Activated CD8-positive, alpha-beta memory T cell treated with anti-CD3 and anti-CD28 coated beads for 1 hour (primary cell): ENCODE measurements at regions not wholly inside any gene's neighbourhood (a gene's known extent, or its start where the extent isn't known, plus 50 kb on each side); places are given as distances from the start of the nearest gene placed in this dataset.
"Not testable (repeated sequence)": the region's sequence is repeated elsewhere in the genome, so short reads cannot be mapped to it uniquely, and the experiment has no call there.

Source experiments
- DNase-seq, 2 donors: peaks; one replicate each; pipeline ENCODE4 v3.0.0-alpha.2; 2020; ENCODE audit warnings: low read depth in 1 of 2; ENCODE audit errors: extremely low read depth in 1 of 2

DNA sequence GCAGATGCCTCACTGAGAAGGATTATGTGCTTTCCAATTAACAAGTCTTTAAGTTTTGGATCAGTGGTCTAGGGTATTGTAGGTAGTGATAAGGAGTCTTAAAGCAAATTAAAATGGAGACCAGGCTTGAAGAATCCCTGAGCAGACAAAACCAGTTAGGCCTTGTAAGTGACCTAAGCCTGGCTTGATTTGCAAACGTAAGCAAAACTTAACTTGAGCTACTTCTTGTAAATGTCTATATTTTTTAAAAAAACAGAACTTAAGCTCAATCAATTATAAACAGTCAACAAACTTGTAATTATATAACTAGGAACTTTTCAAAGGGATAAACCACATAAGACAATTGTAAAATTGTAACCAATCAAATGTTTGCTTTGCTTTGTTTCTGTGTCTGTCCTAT is 72.7 kb upstream of the NALF2 start:
- DNase-seq = no peak

DNA sequence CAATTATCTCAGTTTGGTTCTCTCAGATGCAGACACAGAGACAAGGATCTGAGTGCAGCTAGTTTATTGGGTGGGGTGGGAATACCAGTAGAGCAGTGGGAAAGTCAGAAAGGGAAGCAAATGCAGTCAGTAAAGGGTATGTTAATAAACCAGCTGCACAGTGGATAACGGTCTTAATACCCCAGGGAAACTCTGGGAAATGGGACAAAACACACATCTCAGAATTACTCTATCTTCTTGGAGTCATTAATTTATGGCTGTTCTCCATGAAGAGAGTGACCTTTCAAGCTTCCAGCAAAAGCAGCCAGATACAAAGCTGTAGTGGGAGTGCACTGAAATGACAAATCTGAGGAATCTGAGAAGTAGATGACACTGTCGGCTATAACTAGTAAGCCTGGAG is 73.3 kb upstream of the NALF2 start:
- DNase-seq = no peak

DNA sequence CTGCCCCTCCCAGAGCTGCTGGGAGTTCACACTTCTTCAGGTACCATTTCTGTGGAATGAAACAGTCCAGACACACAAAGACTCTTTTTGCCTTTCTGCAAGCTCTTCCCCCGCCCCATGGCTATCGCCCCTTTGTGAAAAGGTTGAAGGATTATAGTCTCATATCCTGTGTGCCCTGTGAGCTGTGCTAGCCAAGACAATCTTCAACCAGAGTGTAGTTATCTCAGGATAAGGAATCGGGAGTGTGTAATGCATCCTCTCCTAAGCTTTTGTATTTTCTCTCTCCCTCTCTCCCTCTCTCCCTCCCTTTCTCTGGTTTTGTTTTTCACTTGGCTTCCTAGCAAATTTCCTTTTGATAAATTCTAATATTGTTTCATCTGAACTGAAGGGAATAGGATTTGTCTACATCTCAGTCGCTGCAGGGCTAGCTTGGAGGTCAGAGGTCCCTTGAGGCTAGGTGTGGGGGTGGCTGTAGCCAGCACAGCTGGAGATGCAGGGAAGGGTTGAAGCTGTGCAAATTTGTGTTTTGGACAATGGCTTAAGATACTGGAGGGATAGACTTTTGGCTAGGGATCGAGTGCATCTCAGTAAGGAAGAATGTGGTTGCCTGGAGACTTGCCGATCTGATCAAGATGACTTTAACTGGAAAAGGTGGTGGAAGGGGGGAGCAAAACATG is 74.6 kb upstream of the NALF2 start:
- no peak for DNase-seq

DNA sequence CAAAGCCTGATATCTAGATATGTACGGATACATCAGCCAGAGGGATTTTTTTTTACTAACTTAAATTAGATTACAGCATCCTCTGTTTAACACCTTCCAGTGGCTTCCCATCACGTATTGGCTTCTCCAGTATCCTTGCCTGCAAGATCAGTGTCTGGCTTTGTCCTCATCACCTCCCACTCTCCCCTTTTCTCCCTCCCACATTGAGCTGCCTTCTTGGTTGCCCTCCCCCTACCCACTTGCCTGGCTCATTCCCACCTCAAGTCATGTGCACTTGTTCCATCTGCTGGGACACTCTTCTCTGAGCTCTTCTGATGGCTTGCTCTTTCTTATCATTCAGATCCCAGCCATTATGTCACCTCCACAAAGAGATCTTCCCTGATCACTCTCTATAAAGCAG is 75.9 kb upstream of the NALF2 start:
- no peak for DNase-seq

DNA sequence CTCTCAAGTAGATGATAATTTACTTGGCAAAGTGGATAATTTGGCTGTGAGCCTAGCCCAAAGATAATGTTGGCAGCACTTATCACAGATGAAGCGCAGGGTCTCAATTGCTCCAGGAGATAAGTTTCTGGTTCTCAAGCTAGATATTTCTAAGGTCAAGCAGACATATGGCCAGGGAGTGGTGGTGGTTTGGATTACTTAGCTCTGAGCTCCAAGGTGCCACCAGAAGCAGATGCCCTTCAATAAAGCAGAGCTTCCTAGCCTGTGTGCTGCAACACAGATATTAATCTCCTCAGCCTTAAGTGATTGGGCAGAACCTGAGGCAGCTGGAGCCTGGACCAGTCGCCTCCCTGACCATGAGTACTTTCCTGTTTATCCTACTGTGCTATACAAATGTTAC is 79.2 kb upstream of the NALF2 start:
- no peak for DNase-seq

DNA sequence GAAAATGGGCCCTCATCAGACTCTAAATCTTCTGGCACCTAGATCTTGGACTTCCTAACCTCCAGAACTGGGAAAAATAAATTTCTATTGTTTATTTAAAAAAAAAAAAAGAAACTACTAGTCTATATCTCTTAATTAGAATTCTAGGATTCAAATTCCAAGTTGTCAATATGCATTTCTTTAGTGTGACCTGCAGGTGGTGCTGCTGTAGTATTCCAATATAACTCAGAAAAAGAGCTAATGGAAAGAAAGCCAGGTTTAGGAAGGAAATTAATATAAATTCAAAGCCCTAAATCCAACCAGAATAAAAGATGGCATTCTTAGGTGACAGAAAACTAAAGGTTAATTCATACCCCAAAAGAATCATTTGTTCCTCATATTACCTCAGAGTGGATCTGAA is 80.0 kb upstream of the NALF2 start:
- no peak for DNase-seq

DNA sequence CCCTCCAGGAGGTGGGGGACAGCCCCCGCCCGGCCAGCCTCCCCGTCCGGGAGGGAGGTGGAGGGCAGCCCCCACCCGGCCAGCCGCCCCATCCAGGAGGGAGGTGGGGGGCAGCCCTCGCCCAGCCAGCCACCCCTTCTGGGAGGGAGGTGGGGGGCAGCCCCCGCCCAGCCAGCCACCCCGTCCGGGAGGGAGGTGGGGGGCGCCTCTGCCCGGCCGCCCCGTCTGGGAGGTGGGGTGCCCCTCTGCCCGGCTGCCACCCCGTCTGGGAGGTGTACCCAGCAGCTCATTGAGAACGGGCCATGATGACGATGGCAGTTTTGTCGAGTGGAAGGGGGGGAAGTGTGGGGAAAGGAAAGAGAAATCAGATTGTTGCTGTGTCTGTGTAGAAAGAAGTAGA is 81.9 kb upstream of the NALF2 start:
- not testable (repeated sequence) for DNase-seq

DNA sequence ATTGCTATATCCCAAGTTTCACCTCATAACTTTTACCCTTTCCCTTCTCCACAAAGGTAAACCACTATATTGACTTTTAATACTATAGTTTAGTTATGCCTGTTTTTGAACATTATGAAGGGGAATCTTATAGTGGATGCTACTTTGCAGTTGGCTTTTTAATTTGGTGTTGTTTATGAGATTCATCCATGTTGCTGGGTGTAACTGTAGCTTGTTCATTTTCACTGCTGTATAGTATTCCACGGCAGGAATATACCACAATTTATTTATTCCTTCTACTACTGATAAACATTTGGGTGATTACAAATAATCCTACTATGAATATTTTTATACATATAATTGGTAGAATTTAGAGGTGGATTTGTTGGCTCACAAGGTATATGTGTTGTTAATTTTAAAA is 88.4 kb upstream of the NALF2 start:
- DNase-seq = no peak

DNA sequence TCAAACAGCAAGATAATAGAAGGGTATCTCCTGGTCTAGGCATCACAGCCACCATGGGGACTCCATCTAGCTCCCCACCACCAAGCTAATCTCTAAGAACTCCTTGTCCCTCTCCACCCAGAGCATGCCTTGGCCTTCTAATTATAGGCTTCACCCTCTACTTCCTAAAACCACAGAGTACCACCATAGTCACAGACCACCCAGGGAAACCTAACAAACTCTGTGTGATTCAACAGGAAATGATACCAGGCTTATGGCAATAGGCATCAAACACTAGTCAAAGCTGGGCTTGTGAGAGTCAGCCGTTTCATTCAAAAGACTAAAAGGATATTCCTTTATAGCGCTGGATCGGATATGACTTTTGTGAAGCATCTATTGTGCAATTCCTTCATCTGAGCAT is 91.5 kb upstream of the NALF2 start:
- no peak for DNase-seq

DNA sequence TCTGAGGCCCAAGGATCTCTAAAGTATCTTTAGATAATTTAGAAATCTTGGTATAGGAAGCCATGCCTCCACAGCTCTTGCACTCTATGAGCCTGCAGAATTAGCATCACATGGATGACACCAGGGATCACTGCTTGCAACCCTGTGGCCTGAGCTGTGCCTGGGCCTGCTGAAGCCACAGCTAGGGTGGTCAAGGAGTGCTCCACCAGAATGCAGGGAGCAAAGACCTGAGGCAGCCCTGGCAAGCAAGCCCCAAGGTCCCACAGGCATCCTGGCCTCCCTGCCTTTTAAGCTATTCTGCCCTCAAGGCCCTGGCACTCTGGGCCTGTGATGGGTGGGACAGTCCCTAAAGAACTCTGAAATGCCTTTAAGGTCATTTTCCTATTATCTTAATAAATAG is 105.2 kb upstream of the NALF2 start:
- DNase-seq = no peak

DNA sequence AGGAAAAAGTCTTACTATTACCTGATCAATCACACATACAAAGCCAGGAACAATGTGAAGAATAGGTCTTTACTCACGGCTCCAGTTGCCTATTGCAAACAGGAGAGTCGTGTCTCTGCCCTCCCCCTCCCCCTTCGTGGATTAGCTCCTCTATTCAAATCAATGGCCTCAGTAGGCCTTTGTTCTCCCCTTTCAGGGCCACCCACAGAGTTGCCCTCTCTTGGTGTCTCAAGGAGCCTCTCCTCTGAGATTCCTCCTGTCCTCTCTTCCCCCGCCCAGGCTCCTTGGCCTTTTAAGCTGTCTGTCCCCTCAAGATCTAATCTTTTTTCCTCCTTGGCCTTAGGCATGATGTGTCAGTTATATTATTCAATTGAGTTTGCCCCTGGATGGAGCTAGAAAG is 107.2 kb upstream of the NALF2 start:
- no peak for DNase-seq

DNA sequence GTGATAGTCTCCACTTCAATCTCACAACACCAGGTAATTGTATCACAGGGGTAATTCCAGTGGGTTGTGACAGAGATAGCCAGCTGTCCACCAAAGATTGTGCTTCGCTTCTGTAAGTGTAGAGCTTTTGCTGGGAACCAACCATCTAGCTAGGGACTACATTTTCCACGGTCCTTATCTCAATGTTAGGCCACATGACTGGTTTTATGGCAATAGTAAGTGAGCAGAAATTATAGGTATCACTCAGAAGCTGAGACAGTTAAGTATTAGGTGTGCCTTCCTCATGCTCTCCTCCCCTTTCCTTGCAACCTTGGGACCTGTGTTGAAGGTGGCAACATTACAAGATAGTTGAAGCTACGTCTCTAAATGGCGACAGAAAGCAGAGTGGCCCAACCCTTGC is 108.8 kb upstream of the NALF2 start:
- no peak for DNase-seq

DNA sequence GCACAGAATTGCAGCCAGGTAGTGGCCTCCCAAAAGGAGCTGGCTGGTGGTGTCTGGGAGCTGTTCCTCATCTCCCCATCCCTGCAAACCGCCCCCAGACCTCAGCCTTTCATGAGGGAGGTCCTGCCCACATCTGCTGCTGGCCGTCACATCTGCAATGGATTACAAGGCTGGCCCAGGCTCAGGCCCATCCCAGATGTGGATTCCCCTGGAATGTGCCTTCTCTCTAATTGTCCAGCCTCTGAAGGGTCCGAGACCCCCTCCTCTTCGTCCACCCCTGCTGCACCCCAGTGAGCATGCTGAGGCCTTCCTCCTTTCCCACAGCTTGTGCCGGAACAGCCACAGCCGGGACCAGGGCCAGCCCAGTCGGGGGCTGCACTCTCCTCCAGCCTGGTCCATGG is 115.0 kb upstream of the NALF2 start:
- no peak for DNase-seq

DNA sequence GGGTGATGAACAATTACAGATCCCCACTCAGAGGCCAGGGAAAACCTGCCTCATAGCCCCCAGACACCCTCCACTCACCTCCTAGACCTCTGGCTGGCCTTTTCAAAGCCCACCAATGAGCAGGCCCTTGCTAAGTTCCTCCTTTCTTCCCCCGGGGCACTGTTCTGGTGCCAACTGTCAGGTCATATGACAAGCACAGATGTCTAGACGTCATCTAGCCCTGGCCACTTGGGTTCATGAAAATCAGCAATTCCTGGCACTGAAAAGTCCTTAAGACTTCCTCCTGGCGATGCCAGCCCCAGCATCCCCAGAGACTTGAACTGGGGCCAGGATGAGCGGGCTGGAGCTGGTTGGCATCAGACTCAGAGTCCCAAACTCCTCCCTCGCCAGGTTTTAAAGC is 115.6 kb upstream of the NALF2 start:
- DNase-seq = no peak

DNA sequence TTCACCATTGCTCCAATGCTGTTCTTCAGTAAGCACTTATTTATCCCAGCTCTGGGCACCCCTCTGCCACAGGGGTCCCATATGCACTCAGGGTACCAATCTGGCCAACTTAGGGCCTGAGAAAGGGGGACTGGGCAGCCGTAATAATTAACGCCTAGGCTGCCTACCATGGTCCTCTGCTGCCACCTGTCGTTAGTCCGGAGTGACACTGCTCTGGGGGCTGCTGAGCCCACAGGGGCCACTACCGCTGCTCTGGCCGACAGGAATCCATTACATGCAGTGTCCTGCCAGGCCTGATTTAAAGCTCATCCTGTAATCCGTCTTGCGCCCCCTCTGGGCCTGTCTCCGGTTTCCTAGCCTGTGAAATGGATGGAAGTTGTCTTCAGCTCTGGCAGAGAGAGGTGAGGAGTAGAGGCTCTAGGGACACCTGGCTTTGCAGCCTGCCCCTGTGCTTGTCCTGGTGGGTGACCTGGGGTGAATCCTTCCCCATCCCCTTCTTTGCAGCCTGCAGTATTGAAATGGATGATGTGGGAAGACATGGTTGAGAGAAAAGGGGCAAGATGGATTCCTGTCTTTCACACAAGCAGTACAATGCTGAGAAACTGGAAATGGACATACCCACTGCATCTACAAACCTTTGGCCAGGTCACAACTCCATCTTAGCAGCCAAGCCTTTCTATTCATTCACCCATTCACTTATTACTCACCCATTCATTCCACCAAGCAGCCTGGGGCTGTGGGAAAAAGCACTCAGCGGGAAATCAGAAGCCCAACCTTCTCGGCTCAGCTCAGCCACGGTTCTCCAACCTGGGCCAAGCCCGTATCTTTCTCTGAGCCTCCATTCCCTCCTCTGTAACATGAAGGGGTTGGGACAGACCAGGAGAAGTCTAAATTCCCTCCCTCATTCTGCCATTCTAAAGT is 116.3 kb upstream of the NALF2 start:
- no peak for DNase-seq

DNA sequence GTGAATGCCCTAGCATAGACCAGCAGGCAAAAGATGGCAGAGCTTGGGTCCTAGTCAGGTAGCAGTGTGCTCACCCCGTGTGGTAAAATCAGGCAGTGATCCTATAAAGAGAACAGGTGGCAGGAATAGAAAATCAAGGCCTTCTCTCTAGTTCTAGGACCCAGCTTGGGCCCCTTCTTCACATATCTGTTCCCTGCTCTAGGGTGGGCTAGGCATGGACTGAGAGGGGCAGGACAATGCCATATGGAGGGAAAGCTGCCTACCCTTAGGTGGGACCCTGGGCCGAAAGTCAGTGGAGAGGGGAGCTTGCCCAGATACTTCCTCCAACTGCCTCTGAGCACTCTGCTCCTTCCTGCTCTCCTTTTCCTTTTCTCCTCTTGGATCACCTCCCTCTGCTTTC is 117.4 kb upstream of the NALF2 start:
- DNase-seq = no peak

DNA sequence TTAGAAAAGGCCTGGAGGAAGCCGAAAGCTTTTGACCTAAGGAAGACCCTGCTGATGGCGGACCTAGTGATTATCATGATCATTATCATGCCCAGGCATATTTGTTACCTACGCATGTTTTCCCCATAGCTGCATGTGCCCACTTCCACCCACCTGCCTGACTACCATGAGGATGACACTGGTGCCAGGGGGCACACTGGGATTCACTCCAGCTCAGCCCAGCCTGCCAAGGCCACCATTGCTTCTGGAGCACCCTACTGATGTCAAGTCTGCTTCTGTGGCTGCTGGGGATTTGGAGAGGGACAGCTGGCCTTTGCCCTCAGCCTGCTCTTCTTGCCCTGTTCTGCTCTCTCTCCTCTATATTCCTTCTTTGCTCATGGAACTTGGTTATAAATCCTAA is 124.7 kb upstream of the NALF2 start:
- DNase-seq = no peak

DNA sequence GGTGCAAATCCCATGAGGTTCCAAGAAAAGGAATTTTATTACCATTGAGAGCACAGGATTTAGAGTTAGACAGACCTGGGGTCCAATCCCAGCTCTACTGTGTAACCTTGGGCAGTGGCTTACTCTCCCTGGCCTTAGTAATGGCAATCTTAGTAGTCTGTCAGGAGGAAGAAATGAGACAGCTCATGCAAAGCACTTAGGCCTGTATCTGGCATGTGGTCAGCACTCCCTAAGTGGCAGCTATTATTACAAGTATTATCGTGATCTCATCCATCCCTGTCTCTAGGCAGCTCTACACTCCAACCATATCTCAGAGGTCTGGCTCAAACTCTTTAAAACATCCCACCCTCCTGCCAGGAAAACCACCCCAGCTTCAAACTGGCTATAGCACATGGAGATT is 129.6 kb upstream of the NALF2 start:
- no peak for DNase-seq

DNA sequence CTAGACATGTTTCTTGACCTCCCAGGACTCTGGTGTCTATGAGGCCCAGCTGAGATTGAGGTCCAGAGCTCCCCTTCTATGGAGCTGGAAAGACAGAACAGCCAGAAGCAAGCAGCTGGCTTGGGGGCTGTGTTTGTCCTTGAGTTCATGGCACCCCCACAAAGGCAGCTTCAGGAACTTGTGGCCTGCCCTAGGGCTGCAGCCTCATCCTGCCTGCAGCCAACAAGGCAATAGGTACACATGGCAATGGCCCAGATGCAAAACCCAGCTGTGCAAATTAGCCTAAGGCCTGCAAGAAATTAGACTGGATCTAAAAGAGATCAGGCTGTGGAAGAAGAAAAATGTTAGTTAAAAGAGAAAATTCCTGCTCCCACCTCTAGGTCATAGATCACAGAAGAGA is 131.7 kb upstream of the NALF2 start:
- DNase-seq = no peak

DNA sequence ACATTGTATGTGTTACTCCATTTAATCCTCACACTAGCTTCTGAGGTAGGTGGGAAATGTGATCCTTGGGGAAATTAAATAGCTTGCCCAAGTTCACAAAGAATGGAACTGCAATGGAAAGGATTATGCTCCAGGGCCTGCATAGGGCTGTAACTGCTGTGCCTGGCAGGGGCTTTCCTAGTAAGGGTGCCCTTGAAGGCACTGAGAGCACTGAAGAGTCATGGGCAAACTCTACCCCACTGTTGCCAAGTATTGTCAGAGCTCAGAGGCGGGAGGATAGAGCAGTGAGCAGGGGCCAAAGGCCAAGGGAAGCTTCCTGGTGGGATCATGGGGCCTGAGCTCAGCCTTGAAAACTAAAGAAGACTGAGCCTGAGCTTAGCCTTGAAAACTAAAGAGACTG is 133.0 kb upstream of the NALF2 start:
- DNase-seq = no peak

DNA sequence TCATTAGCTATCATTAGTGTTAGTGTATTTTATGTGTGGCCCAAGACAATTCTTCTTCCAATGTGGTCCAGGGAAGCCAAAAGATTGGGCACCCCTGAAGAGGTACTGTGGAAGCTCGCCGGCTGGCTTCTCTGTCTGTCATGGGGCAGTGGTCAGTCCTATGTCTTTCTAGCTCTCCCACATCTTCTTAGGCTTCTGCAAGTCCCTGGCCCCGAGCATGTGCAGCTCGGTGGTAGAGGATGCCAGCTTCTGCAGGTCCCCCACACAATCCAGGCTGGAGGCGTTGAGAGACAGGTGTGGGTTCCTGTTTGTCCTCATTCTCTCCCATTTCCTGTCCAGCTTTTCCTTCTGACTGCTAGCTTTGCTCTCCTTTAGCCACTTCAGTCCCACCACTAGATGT is 134.1 kb upstream of the NALF2 start:
- DNase-seq = no peak

DNA sequence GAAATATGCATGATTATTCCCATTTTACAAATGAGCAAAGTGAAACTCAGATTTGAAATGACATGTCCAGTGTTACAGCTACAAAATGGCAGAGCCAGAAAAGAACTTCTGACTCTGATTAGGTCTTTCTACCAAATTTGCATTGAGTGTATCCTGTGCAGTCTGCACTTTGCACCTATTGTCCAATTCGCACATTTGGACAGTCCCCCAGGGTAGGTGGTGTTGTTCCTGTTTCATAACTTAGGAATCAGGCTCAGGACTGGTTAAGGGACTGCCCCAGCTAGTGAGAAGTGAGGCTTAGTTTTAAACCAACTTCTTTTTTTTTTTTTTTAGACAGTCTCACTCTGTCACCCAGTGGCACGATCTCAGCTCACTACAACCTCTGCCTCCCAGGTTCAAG is 137.9 kb upstream of the NALF2 start:
- DNase-seq = no peak

DNA sequence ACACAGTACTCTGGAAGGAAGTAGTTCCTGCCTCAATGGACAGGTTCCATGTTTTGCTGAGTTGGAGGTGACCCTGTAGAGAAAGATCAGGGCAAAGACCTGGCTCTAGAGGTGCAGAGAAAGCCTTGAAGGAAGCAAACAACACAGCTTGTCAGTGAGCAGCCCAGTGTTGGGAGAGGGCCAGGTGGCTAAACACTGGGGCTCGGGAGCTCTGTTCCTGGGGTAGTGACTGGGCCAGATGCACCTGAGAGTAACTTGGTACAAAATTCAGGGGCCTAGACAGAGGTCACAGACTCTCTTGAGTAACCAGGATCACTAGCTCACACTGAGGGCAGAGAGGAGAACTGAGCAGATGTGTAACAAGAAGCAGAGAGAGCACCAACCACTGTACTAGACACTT is 138.4 kb upstream of the NALF2 start:
- no peak for DNase-seq
